Gastrocnemius medialis (tissue), 4 donors: ENCODE measurements at regions not wholly inside any gene's neighbourhood (a gene's known extent, or its start where the extent isn't known, plus 50 kb on each side); places are given as distances from the start of the nearest gene placed in this dataset.

ENCODE experiments used
- ATAC-seq, 2 donors: fragments of 150-250 bp; one replicate each; pipeline ENCODE4 v1.9.1; 2016
- DNase-seq, 2 donors: peaks; one replicate each; pipeline ENCODE4 v3.0.0-alpha.2; 2019
- H3K27ac ChIP-seq, 4 donors: fragments of 200-600 bp; sonication (generic); 1 replicate in 1 of 4; 2 replicates in 3 of 4; pipeline ENCODE4 v1.5.1; 2016 to 2018; ENCODE audit warnings: mild to moderate bottlenecking in 2 of 4, moderate library complexity in 1 of 4
- H3K27me3 ChIP-seq, 3 donors: fragments of 200-600 bp; sonication (generic) in 2 of 3; 1 replicate in 1 of 3; 2 replicates in 2 of 3; pipeline versions ENCODE4 v1.5.1 to v1.6.0; 2016 to 2019; ENCODE audit warnings: mild to moderate bottlenecking in 1 of 3, moderate library complexity in 1 of 3
- H3K36me3 ChIP-seq, 2 donors: fragments of 200-600 bp; sonication (generic) in 1 of 2; one replicate each; pipeline ENCODE4 v1.5.1; 2017 to 2018
- H3K4me1 ChIP-seq, 2 donors: fragments of 200-600 bp; sonication (generic) in 1 of 2; one replicate each; pipeline ENCODE4 v1.5.1; 2016 to 2017; ENCODE audit warnings: mild to moderate bottlenecking in 2 of 2
- H3K4me3 ChIP-seq, 4 donors: fragments of 200-600 bp; sonication (generic) in 3 of 4; 1 replicate in 1 of 4; 2 replicates in 3 of 4; pipeline ENCODE4 v1.5.1; 2016 to 2019; ENCODE audit warnings: mild to moderate bottlenecking in 2 of 4
- H3K9me3 ChIP-seq, 3 donors: fragments of 200-600 bp; sonication (generic) in 2 of 3; 1 replicate in 1 of 3; 2 replicates in 2 of 3; pipeline ENCODE4 v1.5.1; 2016 to 2019
- POLR2A ChIP-seq, 2 donors: fragments of 450-650 bp; IDR thresholded peaks; one replicate each; pipeline ENCODE4 v1.6.1; 2017; ENCODE audit warnings: antibody characterized with exemption in 2 of 2, mild to moderate bottlenecking in 2 of 2, moderate library complexity in 2 of 2
- in situ Hi-C, 4 donors: fragments of 200-750 bp; cut with MboI; loops; one replicate each; pipeline versions ENCODE4 v1.15.0 to v1.8.0; 2017; ENCODE audit warnings: low sequenced_read_pairs in 4 of 4
- intact Hi-C: fragments of 100-400 bp; cut with DNase I; formaldehyde crosslinking; loops from one replicate; pipeline ENCODE4 v1.15.1; 2023; ENCODE audit warnings: low total_unique reads
- TF ChIP-seq, protein P1 (sequence below), 5 experiments: fragments of 450-650 bp in 3 of 5; fragments of 200-600 bp in 2 of 5; sonication (generic) in 2 of 5; IDR thresholded peaks in 4 of 5; conservative IDR thresholded peaks in 1 of 5; 1 replicate in 4 of 5; 2 replicates in 1 of 5; pipeline ENCODE4 v1.5.1; 2016 to 2019; ENCODE audit warnings: antibody characterized with exemption in 5 of 5, mild to moderate bottlenecking in 3 of 5, moderate library complexity in 3 of 5

DNA sequence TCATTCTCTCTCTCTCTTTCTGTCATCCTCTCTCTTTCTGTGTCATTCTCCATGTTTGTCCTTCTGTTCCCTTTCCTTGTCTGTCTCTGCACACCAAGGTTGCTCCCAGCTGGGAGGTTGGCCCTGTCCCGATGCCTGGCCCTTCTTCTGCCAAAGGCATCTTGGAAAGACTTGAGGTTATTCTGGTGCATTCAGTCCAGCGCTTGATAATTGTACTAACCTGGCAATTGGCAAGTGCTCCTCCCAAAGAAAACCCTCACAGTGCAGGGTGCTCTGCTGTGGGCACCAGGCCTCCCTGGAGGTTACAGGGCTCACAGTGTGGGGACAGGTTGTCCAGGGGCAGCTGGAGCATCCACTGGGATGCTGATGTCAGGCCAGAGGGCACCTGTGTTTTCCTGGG lies 95.4 kb downstream of the GLI2 start:
- H3K27me3 ChIP-seq: peaks cover 0 to 2% (median 0%) of the 10 kb centered on the region in 3 donors
- H3K9me3 ChIP-seq: no peaks in the 10 kb centered on the region
- H3K27ac ChIP-seq: no peak overlapping the region
- TF ChIP-seq POLR2A (IDR thresholded peaks at IDR 0.05): no peak
- TF ChIP-seq, protein P1, sequence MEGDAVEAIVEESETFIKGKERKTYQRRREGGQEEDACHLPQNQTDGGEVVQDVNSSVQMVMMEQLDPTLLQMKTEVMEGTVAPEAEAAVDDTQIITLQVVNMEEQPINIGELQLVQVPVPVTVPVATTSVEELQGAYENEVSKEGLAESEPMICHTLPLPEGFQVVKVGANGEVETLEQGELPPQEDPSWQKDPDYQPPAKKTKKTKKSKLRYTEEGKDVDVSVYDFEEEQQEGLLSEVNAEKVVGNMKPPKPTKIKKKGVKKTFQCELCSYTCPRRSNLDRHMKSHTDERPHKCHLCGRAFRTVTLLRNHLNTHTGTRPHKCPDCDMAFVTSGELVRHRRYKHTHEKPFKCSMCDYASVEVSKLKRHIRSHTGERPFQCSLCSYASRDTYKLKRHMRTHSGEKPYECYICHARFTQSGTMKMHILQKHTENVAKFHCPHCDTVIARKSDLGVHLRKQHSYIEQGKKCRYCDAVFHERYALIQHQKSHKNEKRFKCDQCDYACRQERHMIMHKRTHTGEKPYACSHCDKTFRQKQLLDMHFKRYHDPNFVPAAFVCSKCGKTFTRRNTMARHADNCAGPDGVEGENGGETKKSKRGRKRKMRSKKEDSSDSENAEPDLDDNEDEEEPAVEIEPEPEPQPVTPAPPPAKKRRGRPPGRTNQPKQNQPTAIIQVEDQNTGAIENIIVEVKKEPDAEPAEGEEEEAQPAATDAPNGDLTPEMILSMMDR (IDR thresholded peaks at IDR 0.05 in 4 of 5, conservative IDR thresholded peaks at IDR 0.05 in 1 of 5): no peak
- DNase-seq: no peak
- no peak for ATAC-seq
- no peaks in the 10 kb centered on the region for H3K36me3 ChIP-seq
- intact Hi-C loops (no loop called here), in situ Hi-C loops (no loop called here)
- H3K4me1 ChIP-seq: no peaks in the 10 kb centered on the region
- no peak overlapping the region for H3K4me3 ChIP-seq

DNA sequence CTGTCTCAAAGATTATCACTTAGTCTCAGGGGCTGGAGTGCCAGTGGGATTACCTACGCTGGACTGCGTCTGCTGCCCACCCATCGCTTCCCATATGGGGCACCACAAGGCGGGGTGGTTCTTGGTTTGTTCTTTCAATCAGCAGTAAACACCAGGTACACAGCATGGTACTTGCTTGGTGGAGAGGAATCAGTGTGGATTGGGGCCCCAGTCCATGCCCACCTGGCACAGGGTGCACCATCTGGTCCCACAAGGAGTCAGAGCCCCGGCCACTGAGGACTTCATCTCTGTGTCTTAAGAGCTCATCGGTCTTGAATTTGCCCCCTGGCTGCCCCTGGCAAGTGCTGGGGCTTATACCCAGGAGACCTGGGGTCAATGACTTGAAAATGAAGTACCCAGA lies 96.2 kb downstream of the GLI2 start:
- DNase-seq: no peak
- ATAC-seq: no peak
- no peak overlapping the region for H3K27ac ChIP-seq
- H3K4me1 ChIP-seq: no peaks in the 10 kb centered on the region
- in situ Hi-C loops: no loop called here
- H3K4me3 ChIP-seq: no peak overlapping the region
- H3K9me3 ChIP-seq: no peaks in the 10 kb centered on the region
- TF ChIP-seq, protein P1 (IDR thresholded peaks at IDR 0.05 in 4 of 5, conservative IDR thresholded peaks at IDR 0.05 in 1 of 5): no peak
- TF ChIP-seq POLR2A (IDR thresholded peaks at IDR 0.05): no peak
- H3K27me3 ChIP-seq: peaks cover 0 to 2% (median 0%) of the 10 kb centered on the region in 3 donors
- H3K36me3 ChIP-seq: no peaks in the 10 kb centered on the region
- intact Hi-C loops: no loop called here

DNA sequence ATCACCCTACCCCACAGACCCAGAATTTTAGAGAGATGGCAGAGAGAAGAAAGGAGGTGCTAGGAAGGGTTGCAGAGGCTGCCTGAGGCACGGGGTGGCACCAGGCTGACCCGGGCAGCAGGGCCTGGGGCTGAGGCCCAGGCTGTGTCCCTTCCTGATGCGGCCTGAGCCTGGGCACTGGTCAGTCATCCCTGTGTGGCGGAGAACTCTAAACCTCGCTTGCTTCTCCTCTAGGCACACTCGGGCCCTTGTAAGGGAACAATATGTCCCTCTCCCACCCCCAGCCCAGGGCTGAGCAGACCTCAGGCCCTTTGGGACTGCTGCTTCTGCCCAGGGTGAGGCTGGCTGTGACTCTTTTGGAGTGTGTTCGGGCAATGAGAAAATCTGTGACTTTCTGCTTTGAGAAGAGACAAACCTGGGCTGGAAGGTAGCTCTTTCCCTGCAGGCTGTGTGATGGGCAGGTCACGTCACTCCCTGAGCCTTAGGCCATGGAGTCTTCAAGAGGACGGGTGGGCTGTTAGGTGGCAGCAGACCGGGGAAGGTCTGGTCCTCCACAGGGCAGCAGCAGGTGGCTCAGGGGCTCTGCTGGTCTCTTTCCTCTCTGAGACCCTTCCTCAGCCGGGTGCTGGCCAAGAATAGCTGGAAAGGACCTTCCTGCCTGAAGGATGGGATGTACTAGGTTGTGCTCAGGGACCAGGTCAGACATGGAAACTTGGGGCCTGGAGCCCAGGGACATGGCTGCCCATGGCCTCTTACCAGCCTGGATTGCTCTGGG lies 96.8 kb downstream of the GLI2 start:
- intact Hi-C loops (no loop called here), in situ Hi-C loops (no loop called here)
- Histone ChIP-seq H3K9me3 (no peaks in the 10 kb centered on the region), H3K4me1 (no peaks in the 10 kb centered on the region), H3K27me3 (peaks cover 0 to 2% (median 0%) of the 10 kb centered on the region in 3 donors), H3K27ac (no peak overlapping the region), H3K36me3 (no peaks in the 10 kb centered on the region), H3K4me3 (no peak overlapping the region)
- DNase-seq (no peak), ATAC-seq (no peak)
- TF ChIP-seq, protein P1 (IDR thresholded peaks at IDR 0.05 in 4 of 5, conservative IDR thresholded peaks at IDR 0.05 in 1 of 5): no peak
- no peak for TF ChIP-seq POLR2A (IDR thresholded peaks at IDR 0.05)

DNA sequence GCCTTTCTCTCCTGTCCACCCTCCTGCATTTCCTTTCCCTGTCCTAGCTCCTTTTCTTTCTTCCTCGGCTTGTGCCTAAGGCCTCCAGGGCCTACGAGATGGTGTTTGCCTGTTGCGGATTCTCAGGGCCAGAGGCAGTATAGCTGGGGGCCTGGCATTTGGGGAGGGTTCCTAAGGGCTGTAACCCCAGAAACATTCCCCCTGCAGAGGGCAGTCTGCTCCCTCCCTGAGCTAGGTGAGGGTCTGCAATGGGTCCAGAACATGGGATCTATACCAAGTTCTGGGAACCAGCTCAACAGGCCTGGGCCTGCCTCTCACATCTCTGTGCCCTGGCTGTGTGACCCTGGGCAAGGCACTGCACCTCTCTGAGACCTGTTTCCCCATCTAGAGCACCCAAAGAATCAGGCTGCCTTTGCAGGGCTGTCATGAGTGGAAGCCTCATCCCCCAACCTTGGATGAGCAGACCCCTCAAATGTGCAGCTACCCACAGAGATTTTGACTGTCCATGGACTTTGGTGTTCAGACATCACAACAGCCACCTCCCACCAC lies 97.5 kb downstream of the GLI2 start:
- no peak overlapping the region for H3K27ac ChIP-seq
- H3K4me3 ChIP-seq: no peak overlapping the region
- in situ Hi-C loops (no loop called here), intact Hi-C loops (no loop called here)
- no peaks in the 10 kb centered on the region for H3K36me3 ChIP-seq
- H3K4me1 ChIP-seq: no peaks in the 10 kb centered on the region
- H3K27me3 ChIP-seq: no peaks in the 10 kb centered on the region
- no peaks in the 10 kb centered on the region for H3K9me3 ChIP-seq
- TF ChIP-seq, protein P1 (IDR thresholded peaks at IDR 0.05 in 4 of 5, conservative IDR thresholded peaks at IDR 0.05 in 1 of 5): no peak
- TF ChIP-seq POLR2A (IDR thresholded peaks at IDR 0.05): no peak
- DNase-seq (no peak), ATAC-seq (no peak)
